ENCODE measurements at regions not wholly inside any gene's neighbourhood (a gene's known extent, or its start where the extent isn't known, plus 50 kb on each side); places are given as distances from the start of the nearest gene placed in this dataset.
"Not testable (repeated sequence)": the region's sequence is repeated elsewhere in the genome, so short reads cannot be mapped to it uniquely, and the experiment has no call there.

DNA sequence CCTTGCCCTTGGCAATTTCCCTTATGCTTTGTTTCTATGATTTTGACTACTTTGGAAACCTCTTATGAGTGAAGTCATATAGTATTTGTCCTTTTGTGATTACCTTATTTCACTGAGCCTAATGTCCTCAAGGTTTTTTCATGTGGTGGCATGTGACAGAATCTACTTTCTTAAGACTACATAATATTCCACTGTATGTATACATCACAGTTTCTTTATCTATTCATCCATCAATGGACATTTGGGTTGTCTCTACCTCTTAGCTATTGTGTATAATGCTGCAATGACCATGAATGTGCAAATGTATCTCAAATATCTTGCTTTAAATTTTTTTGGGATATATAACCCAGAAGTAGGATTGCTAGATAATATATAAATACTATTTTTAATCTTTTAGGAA lies 96.4 kb upstream of the ALDH1A1 start:
- TF ChIP-seq, protein P1, sequence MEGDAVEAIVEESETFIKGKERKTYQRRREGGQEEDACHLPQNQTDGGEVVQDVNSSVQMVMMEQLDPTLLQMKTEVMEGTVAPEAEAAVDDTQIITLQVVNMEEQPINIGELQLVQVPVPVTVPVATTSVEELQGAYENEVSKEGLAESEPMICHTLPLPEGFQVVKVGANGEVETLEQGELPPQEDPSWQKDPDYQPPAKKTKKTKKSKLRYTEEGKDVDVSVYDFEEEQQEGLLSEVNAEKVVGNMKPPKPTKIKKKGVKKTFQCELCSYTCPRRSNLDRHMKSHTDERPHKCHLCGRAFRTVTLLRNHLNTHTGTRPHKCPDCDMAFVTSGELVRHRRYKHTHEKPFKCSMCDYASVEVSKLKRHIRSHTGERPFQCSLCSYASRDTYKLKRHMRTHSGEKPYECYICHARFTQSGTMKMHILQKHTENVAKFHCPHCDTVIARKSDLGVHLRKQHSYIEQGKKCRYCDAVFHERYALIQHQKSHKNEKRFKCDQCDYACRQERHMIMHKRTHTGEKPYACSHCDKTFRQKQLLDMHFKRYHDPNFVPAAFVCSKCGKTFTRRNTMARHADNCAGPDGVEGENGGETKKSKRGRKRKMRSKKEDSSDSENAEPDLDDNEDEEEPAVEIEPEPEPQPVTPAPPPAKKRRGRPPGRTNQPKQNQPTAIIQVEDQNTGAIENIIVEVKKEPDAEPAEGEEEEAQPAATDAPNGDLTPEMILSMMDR (IDR thresholded peaks at IDR 0.05; ENCODE audit: poor library complexity, severe bottlenecking), result no peak
- Histone ChIP-seq H3K27ac (ENCODE audit: poor library complexity, severe bottlenecking) (no peak overlapping the region), H3K9me3 (ENCODE audit: severe bottlenecking) (no peaks in the 10 kb centered on the region), H3K4me3 (ENCODE audit: severe bottlenecking) (no peak overlapping the region), H3K36me3 (ENCODE audit: low read depth) (no peaks in the 10 kb centered on the region), H3K27me3 (ENCODE audit: insufficient read depth, poor library complexity, severe bottlenecking) (no peaks in the 10 kb centered on the region), H3K4me1 (ENCODE audit: insufficient read depth, poor library complexity, severe bottlenecking) (no peaks in the 10 kb centered on the region)
- ATAC-seq (ENCODE audit: low read depth) (no peak), DNase-seq (ENCODE audit: low spot score) (no peak)

DNA sequence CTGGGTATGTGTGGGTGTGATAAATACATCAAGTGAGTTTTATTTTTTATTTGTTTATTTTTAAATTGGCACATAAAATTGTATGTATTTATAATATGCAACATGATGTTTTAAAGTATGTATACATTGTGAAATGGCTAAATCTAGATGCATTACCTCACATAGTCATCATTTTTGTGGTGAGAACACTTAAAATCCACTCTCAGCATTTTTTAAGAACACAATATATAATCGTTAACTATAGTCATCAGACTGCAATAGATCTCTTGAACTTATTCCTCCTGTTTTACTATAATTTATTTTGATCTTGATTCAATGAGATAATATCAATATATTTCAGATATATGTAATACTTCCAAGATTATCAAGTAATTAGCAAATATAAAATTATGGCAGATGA lies 93.9 kb upstream of the ALDH1A1 start:
- TF ChIP-seq, protein P1 (IDR thresholded peaks at IDR 0.05; ENCODE audit: poor library complexity, severe bottlenecking), result no peak
- Histone ChIP-seq H3K27ac (ENCODE audit: poor library complexity, severe bottlenecking) (no peak overlapping the region), H3K9me3 (ENCODE audit: severe bottlenecking) (no peaks in the 10 kb centered on the region), H3K4me3 (ENCODE audit: severe bottlenecking) (no peak overlapping the region), H3K27me3 (ENCODE audit: insufficient read depth, poor library complexity, severe bottlenecking) (no peaks in the 10 kb centered on the region), H3K4me1 (ENCODE audit: insufficient read depth, poor library complexity, severe bottlenecking) (no peaks in the 10 kb centered on the region), H3K36me3 (ENCODE audit: low read depth) (no peaks in the 10 kb centered on the region)
- ATAC-seq (ENCODE audit: low read depth) (no peak), DNase-seq (ENCODE audit: low spot score) (no peak)

DNA sequence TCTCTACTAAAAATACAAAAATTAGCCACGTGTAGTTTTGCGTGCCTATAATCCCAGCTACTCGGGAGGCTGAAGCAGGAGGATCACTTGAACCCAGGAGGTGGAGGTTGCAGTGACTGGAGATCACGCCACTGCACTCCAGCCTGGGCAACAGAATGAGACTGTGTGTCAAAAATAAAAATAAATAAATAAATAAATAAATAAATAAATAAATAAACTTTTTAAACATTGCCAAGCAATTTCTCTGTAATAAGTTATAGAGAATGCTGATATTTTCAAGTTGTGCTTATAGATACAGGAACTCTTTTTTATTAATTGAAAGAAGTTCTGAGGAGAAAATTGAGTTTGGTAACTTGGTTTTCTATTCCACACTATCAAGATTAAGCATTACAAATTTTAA lies 91.9 kb upstream of the ALDH1A1 start:
- not testable (repeated sequence) for H3K27me3 ChIP-seq (ENCODE audit: insufficient read depth, poor library complexity, severe bottlenecking); DNase-seq (ENCODE audit: low spot score); H3K36me3 ChIP-seq (ENCODE audit: low read depth); ATAC-seq (ENCODE audit: low read depth); H3K4me1 ChIP-seq (ENCODE audit: insufficient read depth, poor library complexity, severe bottlenecking); H3K9me3 ChIP-seq (ENCODE audit: severe bottlenecking); H3K4me3 ChIP-seq (ENCODE audit: severe bottlenecking); H3K27ac ChIP-seq (ENCODE audit: poor library complexity, severe bottlenecking)

DNA sequence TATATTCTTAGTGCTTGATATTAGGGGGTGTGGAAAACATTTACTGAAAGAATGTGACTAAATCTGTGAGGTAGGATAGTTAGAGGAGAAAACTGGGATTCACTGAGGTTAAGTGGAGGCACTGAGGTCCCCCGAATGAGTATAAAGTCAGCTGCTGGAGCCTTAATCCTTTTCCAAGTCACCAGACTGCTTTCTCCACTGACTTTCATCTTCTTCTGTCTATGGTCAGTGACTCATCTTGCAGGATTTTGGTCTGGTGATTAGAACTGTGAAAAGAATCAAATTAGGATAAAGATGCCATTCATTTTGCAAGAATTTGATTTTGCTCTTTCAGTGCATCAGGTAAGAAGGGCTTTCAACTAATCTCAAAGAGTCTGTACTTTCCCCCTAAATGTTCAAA lies 89.3 kb upstream of the ALDH1A1 start:
- Histone ChIP-seq H3K4me1 (ENCODE audit: insufficient read depth, poor library complexity, severe bottlenecking) (no peaks in the 10 kb centered on the region), H3K27me3 (ENCODE audit: insufficient read depth, poor library complexity, severe bottlenecking) (no peaks in the 10 kb centered on the region), H3K27ac (ENCODE audit: poor library complexity, severe bottlenecking) (no peak overlapping the region), H3K9me3 (ENCODE audit: severe bottlenecking) (no peaks in the 10 kb centered on the region), H3K36me3 (ENCODE audit: low read depth) (no peaks in the 10 kb centered on the region), H3K4me3 (ENCODE audit: severe bottlenecking) (no peak overlapping the region)
- TF ChIP-seq, protein P1 (IDR thresholded peaks at IDR 0.05; ENCODE audit: poor library complexity, severe bottlenecking), result no peak
- ATAC-seq (ENCODE audit: low read depth), result no peak
- DNase-seq (ENCODE audit: low spot score), result no peak

DNA sequence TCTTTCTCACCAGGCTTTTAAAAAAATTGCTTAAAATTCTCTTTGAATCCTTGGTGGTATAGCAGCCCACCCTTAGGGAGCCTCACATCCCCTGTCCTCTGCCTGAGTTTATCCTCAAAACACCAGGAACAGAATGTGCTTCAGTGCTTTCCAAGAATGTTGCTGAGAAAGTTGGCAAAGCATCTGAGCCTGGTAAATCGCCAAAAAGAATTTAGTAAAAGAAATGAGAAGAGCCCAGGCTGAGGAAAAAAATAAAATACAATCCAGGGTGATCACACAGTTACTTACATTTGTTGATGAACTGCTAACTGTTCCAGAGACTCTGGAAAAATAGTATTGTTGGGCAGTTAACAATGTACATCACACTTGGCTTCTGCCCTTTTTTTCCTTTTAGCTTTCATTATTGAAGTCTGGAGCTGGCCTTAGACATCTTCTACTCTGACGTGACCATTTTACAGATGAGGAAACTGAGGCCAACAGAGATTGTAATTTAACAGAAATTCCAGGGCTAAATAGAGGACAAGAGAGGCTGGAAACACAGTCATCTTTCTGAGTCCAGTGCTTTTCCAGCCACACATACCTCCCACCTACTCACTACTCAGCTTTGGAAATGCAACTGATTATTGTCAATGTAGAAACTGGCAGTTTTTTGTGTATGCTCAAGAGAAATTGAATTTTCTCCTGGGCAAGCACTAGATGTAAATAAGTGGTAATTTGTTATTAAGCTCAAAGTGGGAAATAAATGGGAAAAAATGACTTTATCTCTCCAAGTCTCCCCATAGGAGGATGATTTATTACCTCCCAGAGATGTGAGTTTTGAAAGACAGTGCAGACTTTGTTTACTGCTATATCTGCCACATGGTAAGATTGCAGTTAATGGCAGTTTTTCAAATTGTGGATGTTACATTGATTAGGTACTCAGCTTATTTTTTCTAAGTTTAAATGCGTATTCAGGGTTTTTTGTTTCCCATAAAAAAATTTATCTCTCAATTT lies 86.7 kb upstream of the ALDH1A1 start:
- no peaks in the 10 kb centered on the region for H3K36me3 ChIP-seq (ENCODE audit: low read depth)
- TF ChIP-seq, protein P1 (IDR thresholded peaks at IDR 0.05; ENCODE audit: poor library complexity, severe bottlenecking), result no peak
- DNase-seq (ENCODE audit: low spot score), result no peak
- no peak overlapping the region for H3K27ac ChIP-seq (ENCODE audit: poor library complexity, severe bottlenecking)
- no peak for ATAC-seq (ENCODE audit: low read depth)
- H3K27me3 ChIP-seq (ENCODE audit: insufficient read depth, poor library complexity, severe bottlenecking), result no peaks in the 10 kb centered on the region
- H3K4me1 ChIP-seq (ENCODE audit: insufficient read depth, poor library complexity, severe bottlenecking), result no peaks in the 10 kb centered on the region
- H3K9me3 ChIP-seq (ENCODE audit: severe bottlenecking), result no peaks in the 10 kb centered on the region
- no peak overlapping the region for H3K4me3 ChIP-seq (ENCODE audit: severe bottlenecking)
